ENCODE measurements at regions not wholly inside any gene's neighbourhood (a gene's known extent, or its start where the extent isn't known, plus 50 kb on each side); places are given as distances from the start of the nearest gene placed in this dataset.

GRCh38 chrY:13869611-13870010 lies 116.7 kb downstream of the VCY start:
- no peak overlapping the region for H3K4me3 Mint-ChIP-seq
- H3K9me3 Mint-ChIP-seq: no peaks in the 10 kb centered on the region
- Histone ChIP-seq H3K4me3 (ENCODE audit: low read length) (no peak overlapping the region), H3K36me3 (ENCODE audit: insufficient read depth, low read length) (no peaks in the 10 kb centered on the region), H3K9me3 (ENCODE audit: control insufficient read depth in 1 of 2, insufficient read depth in 1 of 2, low read length in 2 of 2) (no peaks in the 10 kb centered on the region), H3K27me3 (ENCODE audit: control insufficient read depth in 1 of 2, insufficient read depth in 2 of 2, low read length in 2 of 2) (no peaks in the 10 kb centered on the region), H3K4me1 (ENCODE audit: insufficient read depth, low read length) (no peaks in the 10 kb centered on the region), H3K27ac (ENCODE audit: low read depth in 1 of 2, low read length in 2 of 2) (no peak overlapping the region)
- CTCF ChIA-PET: no interaction called here
- POLR2A ChIA-PET: no interaction called here
- no peak overlapping the region for H3K27ac Mint-ChIP-seq
- no peak for TF ChIP-seq CTCF (IDR thresholded peaks at IDR 0.05)
- no peak for ATAC-seq (ENCODE audit: poor library complexity)
- no peaks in the 10 kb centered on the region for H3K36me3 Mint-ChIP-seq (ENCODE audit: low read depth)
- intact Hi-C loops (cut with DNase I, micrococcal nuclease): no loop called here
- H3K27me3 Mint-ChIP-seq: no peaks in the 10 kb centered on the region
- no peaks in the 10 kb centered on the region for H3K4me1 Mint-ChIP-seq (ENCODE audit: low read depth)
- no peak for DNase-seq

GRCh38 chrY:13871426-13871825 lies 114.8 kb downstream of the VCY start:
- H3K27ac Mint-ChIP-seq: no peak overlapping the region
- no peak for DNase-seq
- no peaks in the 10 kb centered on the region for H3K27me3 Mint-ChIP-seq
- H3K9me3 Mint-ChIP-seq: no peaks in the 10 kb centered on the region
- Histone ChIP-seq H3K4me3 (ENCODE audit: low read length) (no peak overlapping the region), H3K9me3 (ENCODE audit: control insufficient read depth in 1 of 2, insufficient read depth in 1 of 2, low read length in 2 of 2) (no peaks in the 10 kb centered on the region), H3K4me1 (ENCODE audit: insufficient read depth, low read length) (no peaks in the 10 kb centered on the region), H3K27me3 (ENCODE audit: control insufficient read depth in 1 of 2, insufficient read depth in 2 of 2, low read length in 2 of 2) (no peaks in the 10 kb centered on the region), H3K27ac (ENCODE audit: low read depth in 1 of 2, low read length in 2 of 2) (no peak overlapping the region), H3K36me3 (ENCODE audit: insufficient read depth, low read length) (no peaks in the 10 kb centered on the region)
- no peak overlapping the region for H3K4me3 Mint-ChIP-seq
- no peak for ATAC-seq (ENCODE audit: poor library complexity)
- H3K36me3 Mint-ChIP-seq (ENCODE audit: low read depth): no peaks in the 10 kb centered on the region
- CTCF ChIA-PET: no interaction called here
- H3K4me1 Mint-ChIP-seq (ENCODE audit: low read depth): no peaks in the 10 kb centered on the region
- POLR2A ChIA-PET: no interaction called here
- intact Hi-C loops (cut with DNase I, micrococcal nuclease): no loop called here
- no peak for TF ChIP-seq CTCF (IDR thresholded peaks at IDR 0.05)

- Mint-ChIP-seq H3K4me1 (ENCODE audit: low read depth) (no peaks in the 10 kb centered on the region), H3K27me3 (no peaks in the 10 kb centered on the region), H3K9me3 (no peaks in the 10 kb centered on the region), H3K4me3 (no peak overlapping the region), H3K36me3 (ENCODE audit: low read depth) (no peaks in the 10 kb centered on the region), H3K27ac (no peak overlapping the region)
- intact Hi-C loops (cut with DNase I, micrococcal nuclease): no loop called here
- Histone ChIP-seq H3K36me3 (ENCODE audit: insufficient read depth, low read length) (no peaks in the 10 kb centered on the region), H3K4me1 (ENCODE audit: insufficient read depth, low read length) (no peaks in the 10 kb centered on the region), H3K9me3 (ENCODE audit: control insufficient read depth in 1 of 2, insufficient read depth in 1 of 2, low read length in 2 of 2) (no peaks in the 10 kb centered on the region), H3K27me3 (ENCODE audit: control insufficient read depth in 1 of 2, insufficient read depth in 2 of 2, low read length in 2 of 2) (no peaks in the 10 kb centered on the region), H3K4me3 (ENCODE audit: low read length) (no peak overlapping the region), H3K27ac (ENCODE audit: low read depth in 1 of 2, low read length in 2 of 2) (no peak overlapping the region)
- ChIA-PET CTCF (no interaction called here), POLR2A (no interaction called here)
- ATAC-seq (ENCODE audit: poor library complexity): no peak
- DNase-seq: no peak
- no peak for TF ChIP-seq CTCF (IDR thresholded peaks at IDR 0.05)
Observed at GRCh38 chrY:13872696-13873095, 113.6 kb downstream of the VCY start.
